AG09319 (cell line): ENCODE measurements at regions not wholly inside any gene's neighbourhood (a gene's known extent, or its start where the extent isn't known, plus 50 kb on each side); places are given as distances from the start of the nearest gene placed in this dataset.

Experiments
- DNase-seq: peaks from one replicate; pipeline ENCODE4 v3.0.0-alpha.2; 2010; ENCODE audit warnings: low read depth; ENCODE audit errors: extremely low read depth
- TF ChIP-seq, protein P1 (sequence below): IDR thresholded peaks from 2 replicates; pipeline ENCODE4 v1.5.1; 2011; ENCODE audit warnings: low read depth, mild to moderate bottlenecking, inconsistent platforms, low read length, moderate library complexity

DNA sequence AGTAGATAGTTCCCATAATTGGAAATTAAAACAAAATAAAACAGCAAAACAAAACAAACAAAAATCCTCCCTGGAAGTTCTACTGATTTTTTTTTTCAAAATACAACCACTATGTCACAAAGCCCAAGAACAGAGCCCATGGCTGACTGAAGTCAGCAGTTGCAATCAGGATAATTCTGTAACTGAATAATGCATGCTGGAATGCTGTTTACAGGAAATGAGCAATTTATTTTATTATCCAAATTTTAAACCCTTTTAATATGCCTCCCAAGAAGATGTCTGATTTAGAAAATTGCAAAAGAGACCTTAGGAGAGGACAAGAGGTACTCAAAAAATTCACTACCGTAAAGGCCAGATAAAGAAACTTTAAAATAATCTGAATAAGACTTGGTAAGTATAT is 578.2 kb downstream of the TOX3 start:
- DNase-seq, result peak; percentile 3
- TF ChIP-seq, protein P1, sequence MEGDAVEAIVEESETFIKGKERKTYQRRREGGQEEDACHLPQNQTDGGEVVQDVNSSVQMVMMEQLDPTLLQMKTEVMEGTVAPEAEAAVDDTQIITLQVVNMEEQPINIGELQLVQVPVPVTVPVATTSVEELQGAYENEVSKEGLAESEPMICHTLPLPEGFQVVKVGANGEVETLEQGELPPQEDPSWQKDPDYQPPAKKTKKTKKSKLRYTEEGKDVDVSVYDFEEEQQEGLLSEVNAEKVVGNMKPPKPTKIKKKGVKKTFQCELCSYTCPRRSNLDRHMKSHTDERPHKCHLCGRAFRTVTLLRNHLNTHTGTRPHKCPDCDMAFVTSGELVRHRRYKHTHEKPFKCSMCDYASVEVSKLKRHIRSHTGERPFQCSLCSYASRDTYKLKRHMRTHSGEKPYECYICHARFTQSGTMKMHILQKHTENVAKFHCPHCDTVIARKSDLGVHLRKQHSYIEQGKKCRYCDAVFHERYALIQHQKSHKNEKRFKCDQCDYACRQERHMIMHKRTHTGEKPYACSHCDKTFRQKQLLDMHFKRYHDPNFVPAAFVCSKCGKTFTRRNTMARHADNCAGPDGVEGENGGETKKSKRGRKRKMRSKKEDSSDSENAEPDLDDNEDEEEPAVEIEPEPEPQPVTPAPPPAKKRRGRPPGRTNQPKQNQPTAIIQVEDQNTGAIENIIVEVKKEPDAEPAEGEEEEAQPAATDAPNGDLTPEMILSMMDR, result no peak

- TF ChIP-seq, protein P1, result no peak
- no peak for DNase-seq
These were observed 579.3 kb downstream of the TOX3 start for GRCh38 chr16:51967646-51968045.

DNA sequence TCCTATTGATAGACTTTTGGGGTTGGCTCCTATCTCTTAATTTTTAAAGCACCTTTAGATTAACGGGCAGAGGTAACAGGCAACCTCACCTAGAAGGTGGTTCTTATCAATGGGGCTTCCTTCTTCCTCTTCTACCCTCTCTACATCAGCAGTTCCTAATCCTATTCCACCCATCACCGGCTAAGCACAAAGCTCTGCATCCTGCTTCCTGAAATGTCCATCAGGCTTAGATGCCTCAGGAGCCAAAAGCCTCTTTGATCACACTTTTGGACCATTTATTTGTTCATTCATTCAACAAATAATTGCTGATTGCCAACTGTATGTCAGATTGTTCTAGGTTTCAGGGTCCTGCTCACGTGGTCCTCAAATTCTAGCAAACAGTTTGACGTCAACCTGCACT is 586.0 kb downstream of the TOX3 start:
- DNase-seq, result no peak
- TF ChIP-seq, protein P1, result no peak

DNA sequence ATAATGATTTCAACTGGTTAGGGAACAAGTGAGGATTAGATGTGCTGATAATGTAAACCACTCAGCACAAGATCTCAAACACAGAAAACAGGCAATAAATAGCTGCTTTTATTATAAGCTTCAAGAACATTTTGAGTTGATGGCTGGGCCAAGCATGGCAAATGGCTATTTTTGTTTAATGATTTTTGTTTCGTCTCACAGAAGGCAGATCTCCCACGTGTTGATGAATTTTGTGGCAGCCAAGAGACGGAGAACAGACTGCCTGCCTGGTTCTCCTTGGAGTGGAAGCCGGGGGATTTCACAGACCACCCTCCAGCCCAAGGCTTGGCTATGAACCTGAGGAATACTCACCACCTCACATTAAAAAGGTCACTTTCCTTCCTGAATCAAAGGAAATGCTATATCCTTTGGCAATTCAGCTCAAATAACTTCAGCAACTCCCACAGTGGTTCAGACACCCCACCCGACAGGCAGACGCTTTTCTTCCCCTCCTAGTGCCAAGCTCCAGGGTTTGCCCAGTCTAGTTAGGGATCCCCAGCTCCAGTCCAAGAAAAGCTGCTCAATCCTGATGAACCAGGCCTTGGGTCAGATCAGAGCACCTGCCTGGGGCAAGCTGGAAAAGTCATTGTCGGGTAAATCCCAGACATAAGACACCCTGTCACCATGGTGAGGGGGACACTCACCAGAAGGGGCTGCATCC is 593.5 kb downstream of the TOX3 start:
- DNase-seq, result no peak
- TF ChIP-seq, protein P1, result no peak

- TF ChIP-seq, protein P1, result no peak
- no peak for DNase-seq
These were observed 594.4 kb downstream of the TOX3 start for GRCh38 chr16:51952500-51952899.

DNA sequence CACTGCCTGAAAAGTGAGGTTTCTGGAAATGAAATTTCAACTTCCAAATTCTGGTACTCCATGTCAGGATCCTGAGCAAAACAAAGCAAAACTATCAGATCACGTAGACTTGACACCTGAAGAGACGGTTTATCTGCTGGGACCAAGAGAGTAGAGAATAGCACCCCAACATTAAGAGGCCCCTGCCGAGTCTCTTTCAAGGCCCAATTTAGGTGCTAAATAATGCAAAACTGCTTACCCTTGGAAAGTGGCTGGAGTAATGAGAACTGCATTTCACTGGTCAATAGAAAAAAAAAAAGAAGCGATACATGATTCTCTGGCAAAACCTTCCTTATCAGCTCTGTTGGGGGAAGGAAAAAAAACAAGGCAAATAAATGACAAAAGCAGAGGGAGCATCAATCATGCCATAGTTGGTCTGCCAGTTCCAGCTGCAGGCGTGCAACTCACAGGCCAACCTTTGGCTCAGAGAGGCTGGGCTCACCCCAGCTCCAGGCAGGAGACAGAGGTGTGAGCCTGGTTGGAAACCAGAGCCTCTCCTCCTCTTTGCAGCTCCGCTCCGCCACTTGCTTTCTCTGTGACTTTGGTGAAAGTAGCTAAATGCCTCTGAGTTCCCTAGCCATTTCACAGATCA is 595.2 kb downstream of the TOX3 start:
- TF ChIP-seq, protein P1, result no peak
- no peak for DNase-seq

GRCh38 chr16:51950118-51950780 is 596.7 kb downstream of the TOX3 start:
- TF ChIP-seq, protein P1, result no peak
- DNase-seq, result no peak
